ENCODE measurements at regions not wholly inside any gene's neighbourhood (a gene's known extent, or its start where the extent isn't known, plus 50 kb on each side); places are given as distances from the start of the nearest gene placed in this dataset.
"Not testable (repeated sequence)": the region's sequence is repeated elsewhere in the genome, so short reads cannot be mapped to it uniquely, and the experiment has no call there.

GRCh38 chr18:4541588-4541987 is 86.5 kb upstream of the DLGAP1 start:
- Histone ChIP-seq H3K4me3 (ENCODE audit: low read depth in 1 of 2, low read length in 2 of 2) (no peak overlapping the region), H3K36me3 (ENCODE audit: control insufficient read depth in 1 of 2, insufficient read depth in 2 of 2, low read length in 2 of 2) (no peaks in the 10 kb centered on the region), H3K4me1 (ENCODE audit: control insufficient read depth in 1 of 2, insufficient read depth in 2 of 2, low read length in 2 of 2) (no peaks in the 10 kb centered on the region), H3K9me3 (ENCODE audit: control insufficient read depth in 1 of 2, low read length in 2 of 2) (peaks cover 2 to 12% of the 10 kb centered on the region in 2 donors), H3K9ac (ENCODE audit: low read depth in 1 of 2, low read length in 2 of 2) (no peak overlapping the region), H3K27ac (ENCODE audit: low read depth, low read length) (no peak overlapping the region), H3K27me3 (ENCODE audit: control insufficient read depth in 1 of 2, insufficient read depth in 2 of 2, low read length in 2 of 2) (no peaks in the 10 kb centered on the region)

DNA sequence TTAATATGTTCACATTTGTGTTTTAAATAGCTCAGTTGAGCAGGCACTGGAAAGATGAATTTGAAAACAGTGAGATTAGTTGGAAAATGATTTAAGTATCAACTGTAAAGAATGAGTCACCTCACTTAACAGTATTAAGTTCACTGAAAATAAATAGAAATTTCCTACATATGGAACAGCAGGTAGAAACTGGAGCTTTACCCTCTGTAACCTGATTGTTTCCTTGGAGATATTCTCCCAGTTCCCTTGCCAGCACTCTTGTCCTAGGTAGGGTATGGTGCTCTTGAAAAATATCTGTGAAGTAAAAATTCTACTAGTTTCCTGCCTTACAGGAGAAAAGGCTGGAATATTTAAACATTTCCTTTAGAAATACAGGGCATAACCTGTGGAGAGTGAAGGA is 81.3 kb upstream of the DLGAP1 start:
- Histone ChIP-seq H3K27ac (ENCODE audit: low read depth, low read length) (no peak overlapping the region), H3K4me3 (ENCODE audit: low read depth in 1 of 2, low read length in 2 of 2) (no peak overlapping the region), H3K4me1 (ENCODE audit: control insufficient read depth in 1 of 2, insufficient read depth in 2 of 2, low read length in 2 of 2) (no peaks in the 10 kb centered on the region), H3K27me3 (ENCODE audit: control insufficient read depth in 1 of 2, insufficient read depth in 2 of 2, low read length in 2 of 2) (no peaks in the 10 kb centered on the region), H3K9me3 (ENCODE audit: control insufficient read depth in 1 of 2, low read length in 2 of 2) (peaks cover 13 to 18% of the 10 kb centered on the region in 2 donors), H3K36me3 (ENCODE audit: control insufficient read depth in 1 of 2, insufficient read depth in 2 of 2, low read length in 2 of 2) (no peaks in the 10 kb centered on the region), H3K9ac (ENCODE audit: low read depth in 1 of 2, low read length in 2 of 2) (no peak overlapping the region)

DNA sequence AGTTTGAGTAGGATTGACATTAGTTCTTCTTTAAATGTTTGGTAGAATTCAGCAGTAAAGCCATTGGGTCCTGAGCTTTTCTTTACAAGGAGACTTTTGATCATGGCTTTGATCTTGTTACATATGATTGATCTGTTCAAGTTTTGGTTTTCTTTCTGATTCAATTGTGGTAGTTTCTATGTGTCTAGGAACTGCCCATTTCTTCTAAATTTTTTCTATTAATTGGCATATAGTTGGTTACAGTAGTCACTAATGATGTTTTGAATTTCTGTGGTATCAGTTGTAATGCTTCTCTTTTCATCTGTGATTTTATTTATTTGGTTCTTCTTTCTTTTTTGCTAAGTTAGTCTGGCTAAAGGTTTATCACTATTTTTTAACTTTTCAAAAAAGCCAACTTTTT is 73.3 kb upstream of the DLGAP1 start:
- H3K9ac ChIP-seq (ENCODE audit: low read depth in 1 of 2, low read length in 2 of 2) = no peak overlapping the region

DNA sequence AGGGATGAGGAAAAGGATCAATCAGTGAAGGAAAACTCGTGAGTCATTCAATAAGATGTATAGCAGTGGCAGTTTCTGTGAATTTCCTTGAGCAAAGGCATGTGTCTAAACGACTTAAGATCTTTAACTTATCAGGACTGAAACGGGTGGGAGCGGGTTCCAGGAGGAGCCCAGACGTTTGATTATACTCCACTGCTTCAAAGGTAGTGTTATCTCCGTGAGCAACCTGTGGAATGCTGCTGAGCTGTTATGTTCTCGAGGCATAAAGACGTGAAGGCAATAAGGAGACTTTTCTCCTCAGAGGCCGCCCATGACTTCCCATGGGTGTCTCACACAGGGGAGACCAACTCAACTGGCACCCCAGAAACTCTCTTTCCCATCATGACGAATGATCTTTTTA is 72.7 kb upstream of the DLGAP1 start:
- H3K9me3 ChIP-seq (ENCODE audit: control insufficient read depth in 1 of 2, low read length in 2 of 2) = peaks cover 6 to 14% of the 10 kb centered on the region in 2 donors
- H3K4me1 ChIP-seq (ENCODE audit: control insufficient read depth in 1 of 2, insufficient read depth in 2 of 2, low read length in 2 of 2); H3K4me3 ChIP-seq (ENCODE audit: low read depth in 1 of 2, low read length in 2 of 2); H3K27me3 ChIP-seq (ENCODE audit: control insufficient read depth in 1 of 2, insufficient read depth in 2 of 2, low read length in 2 of 2); H3K36me3 ChIP-seq (ENCODE audit: control insufficient read depth in 1 of 2, insufficient read depth in 2 of 2, low read length in 2 of 2); H3K9ac ChIP-seq (ENCODE audit: low read depth in 1 of 2, low read length in 2 of 2); H3K27ac ChIP-seq (ENCODE audit: low read depth, low read length): not testable (repeated sequence)

More for the DNA sequence above, 73.3 kb upstream of the DLGAP1 start:
- Histone ChIP-seq H3K27ac (ENCODE audit: low read depth, low read length) (no peak overlapping the region), H3K4me3 (ENCODE audit: low read depth in 1 of 2, low read length in 2 of 2) (no peak overlapping the region), H3K9me3 (ENCODE audit: control insufficient read depth in 1 of 2, low read length in 2 of 2) (peaks cover 11% of the 10 kb centered on the region in 2 donors), H3K27me3 (ENCODE audit: control insufficient read depth in 1 of 2, insufficient read depth in 2 of 2, low read length in 2 of 2) (no peaks in the 10 kb centered on the region), H3K36me3 (ENCODE audit: control insufficient read depth in 1 of 2, insufficient read depth in 2 of 2, low read length in 2 of 2) (no peaks in the 10 kb centered on the region), H3K4me1 (ENCODE audit: control insufficient read depth in 1 of 2, insufficient read depth in 2 of 2, low read length in 2 of 2) (no peaks in the 10 kb centered on the region)

GRCh38 chr18:4524096-4524495 is 69.0 kb upstream of the DLGAP1 start:
- Histone ChIP-seq H3K4me3 (ENCODE audit: low read depth in 1 of 2, low read length in 2 of 2) (no peak overlapping the region), H3K27me3 (ENCODE audit: control insufficient read depth in 1 of 2, insufficient read depth in 2 of 2, low read length in 2 of 2) (no peaks in the 10 kb centered on the region), H3K9me3 (ENCODE audit: control insufficient read depth in 1 of 2, low read length in 2 of 2) (peaks cover 3 to 9% of the 10 kb centered on the region in 2 donors), H3K27ac (ENCODE audit: low read depth, low read length) (no peak overlapping the region), H3K9ac (ENCODE audit: low read depth in 1 of 2, low read length in 2 of 2) (no peak overlapping the region), H3K36me3 (ENCODE audit: control insufficient read depth in 1 of 2, insufficient read depth in 2 of 2, low read length in 2 of 2) (no peaks in the 10 kb centered on the region), H3K4me1 (ENCODE audit: control insufficient read depth in 1 of 2, insufficient read depth in 2 of 2, low read length in 2 of 2) (no peaks in the 10 kb centered on the region)

- Histone ChIP-seq H3K9ac (ENCODE audit: low read depth in 1 of 2, low read length in 2 of 2) (no peak overlapping the region), H3K9me3 (ENCODE audit: control insufficient read depth in 1 of 2, low read length in 2 of 2) (peaks cover 7 to 15% of the 10 kb centered on the region in 2 donors), H3K27me3 (ENCODE audit: control insufficient read depth in 1 of 2, insufficient read depth in 2 of 2, low read length in 2 of 2) (no peaks in the 10 kb centered on the region), H3K4me1 (ENCODE audit: control insufficient read depth in 1 of 2, insufficient read depth in 2 of 2, low read length in 2 of 2) (no peaks in the 10 kb centered on the region), H3K36me3 (ENCODE audit: control insufficient read depth in 1 of 2, insufficient read depth in 2 of 2, low read length in 2 of 2) (no peaks in the 10 kb centered on the region), H3K27ac (ENCODE audit: low read depth, low read length) (no peak overlapping the region), H3K4me3 (ENCODE audit: low read depth in 1 of 2, low read length in 2 of 2) (no peak overlapping the region)
Measured at GRCh38 chr18:4511166-4511565, 56.1 kb upstream of the DLGAP1 start.

- Histone ChIP-seq H3K27me3 (ENCODE audit: control insufficient read depth in 1 of 2, insufficient read depth in 2 of 2, low read length in 2 of 2) (no peaks in the 10 kb centered on the region), H3K4me3 (ENCODE audit: low read depth in 1 of 2, low read length in 2 of 2) (no peak overlapping the region), H3K27ac (ENCODE audit: low read depth, low read length) (no peak overlapping the region), H3K36me3 (ENCODE audit: control insufficient read depth in 1 of 2, insufficient read depth in 2 of 2, low read length in 2 of 2) (no peaks in the 10 kb centered on the region), H3K9me3 (ENCODE audit: control insufficient read depth in 1 of 2, low read length in 2 of 2) (peaks cover 7 to 15% of the 10 kb centered on the region in 2 donors), H3K9ac (ENCODE audit: low read depth in 1 of 2, low read length in 2 of 2) (no peak overlapping the region), H3K4me1 (ENCODE audit: control insufficient read depth in 1 of 2, insufficient read depth in 2 of 2, low read length in 2 of 2) (no peaks in the 10 kb centered on the region)
Measured at GRCh38 chr18:4510711-4511110, 55.6 kb upstream of the DLGAP1 start.

DNA sequence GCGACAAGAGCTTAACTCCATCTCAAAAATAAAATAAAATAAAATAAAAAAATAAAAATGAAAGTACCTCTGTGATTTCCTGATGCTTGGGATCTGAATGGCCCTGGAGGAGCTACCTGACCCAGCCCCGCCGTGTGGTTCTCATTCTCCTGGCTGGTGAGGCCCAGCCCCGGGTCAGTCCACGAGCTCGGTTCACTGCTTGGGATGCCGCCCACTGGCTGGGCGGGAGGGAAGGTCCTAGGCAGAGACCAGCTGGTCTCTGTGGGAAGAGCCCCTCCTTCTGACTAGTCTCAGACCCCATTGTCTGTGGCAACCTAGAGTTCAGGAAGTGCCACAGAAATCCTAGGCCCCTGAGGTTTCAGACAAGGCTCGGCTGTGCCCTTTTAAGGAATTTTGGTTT is 55.1 kb upstream of the DLGAP1 start:
- peaks cover 7 to 13% of the 10 kb centered on the region in 2 donors for H3K9me3 ChIP-seq (ENCODE audit: control insufficient read depth in 1 of 2, low read length in 2 of 2)
- no peak overlapping the region for H3K27ac ChIP-seq (ENCODE audit: low read depth, low read length)
- no peak overlapping the region for H3K9ac ChIP-seq (ENCODE audit: low read depth in 1 of 2, low read length in 2 of 2)
- H3K27me3 ChIP-seq (ENCODE audit: control insufficient read depth in 1 of 2, insufficient read depth in 2 of 2, low read length in 2 of 2) = no peaks in the 10 kb centered on the region
- H3K36me3 ChIP-seq (ENCODE audit: control insufficient read depth in 1 of 2, insufficient read depth in 2 of 2, low read length in 2 of 2) = no peaks in the 10 kb centered on the region
- no peak overlapping the region for H3K4me3 ChIP-seq (ENCODE audit: low read depth in 1 of 2, low read length in 2 of 2)
- no peaks in the 10 kb centered on the region for H3K4me1 ChIP-seq (ENCODE audit: control insufficient read depth in 1 of 2, insufficient read depth in 2 of 2, low read length in 2 of 2)

All from duodenal mucosa (tissue), 2 donors.